ENCODE measurements at regions not wholly inside any gene's neighbourhood (a gene's known extent, or its start where the extent isn't known, plus 50 kb on each side); places are given as distances from the start of the nearest gene placed in this dataset.

GRCh38 chr16:50908468-50908867 lies 166.6 kb downstream of the CYLD start:
- 76 to 90% (median 83%) methylated on average over 7 of the region's 7 CpGs for WGBS, 3 donors
- FAIRE-seq = no peak
- Histone ChIP-seq H3K9me3 (ENCODE audit: control insufficient read depth in 2 of 2, insufficient read depth in 1 of 2, low read depth in 1 of 2, low read length in 1 of 2) (no peaks in the 10 kb centered on the region), H3K27me3 (ENCODE audit: control insufficient read depth in 3 of 3, insufficient read depth in 3 of 3, low read length in 3 of 3) (peaks cover 0 to 16% (median 0%) of the 10 kb centered on the region in 3 donors), H3K4me3 (ENCODE audit: low read depth in 1 of 3, low read length in 3 of 3) (no peak overlapping the region), H3K36me3 (ENCODE audit: control insufficient read depth in 3 of 3, insufficient read depth in 2 of 3, low read depth in 1 of 3, low read length in 3 of 3) (no peaks in the 10 kb centered on the region), H3K4me1 (ENCODE audit: control insufficient read depth in 3 of 3, insufficient read depth in 2 of 3, low read depth in 1 of 3, low read length in 2 of 3) (no peaks in the 10 kb centered on the region), H3K27ac (ENCODE audit: low read depth in 1 of 3, low read length in 2 of 3) (no peak overlapping the region)
- no peak for DNase-seq

- FAIRE-seq (no peak), DNase-seq (no peak)
- no peaks in the 10 kb centered on the region for H3K9me3 ChIP-seq (ENCODE audit: control insufficient read depth in 2 of 2, insufficient read depth in 1 of 2, low read depth in 1 of 2, low read length in 1 of 2)
- H3K36me3 ChIP-seq (ENCODE audit: control insufficient read depth in 3 of 3, insufficient read depth in 2 of 3, low read depth in 1 of 3, low read length in 3 of 3) = no peaks in the 10 kb centered on the region
- no peaks in the 10 kb centered on the region for H3K4me1 ChIP-seq (ENCODE audit: control insufficient read depth in 3 of 3, insufficient read depth in 2 of 3, low read depth in 1 of 3, low read length in 2 of 3)
- peaks cover 0 to 13% (median 0%) of the 10 kb centered on the region in 3 donors for H3K27me3 ChIP-seq (ENCODE audit: control insufficient read depth in 3 of 3, insufficient read depth in 3 of 3, low read length in 3 of 3)
- no peak overlapping the region for H3K27ac ChIP-seq (ENCODE audit: low read depth in 1 of 3, low read length in 2 of 3)
- H3K4me3 ChIP-seq (ENCODE audit: low read depth in 1 of 3, low read length in 3 of 3) = no peak overlapping the region
- WGBS, 3 donors = 58 to 67% (median 65%) methylated on average over 10 of the region's 10 CpGs
These were observed 164.6 kb downstream of the CYLD start for GRCh38 chr16:50906454-50906853.

GRCh38 chr16:50902457-50902856 lies 160.6 kb downstream of the CYLD start:
- FAIRE-seq (no peak), DNase-seq (no peak)
- H3K4me3 ChIP-seq (ENCODE audit: low read depth in 1 of 3, low read length in 3 of 3) = no peak overlapping the region
- no peaks in the 10 kb centered on the region for H3K4me1 ChIP-seq (ENCODE audit: control insufficient read depth in 3 of 3, insufficient read depth in 2 of 3, low read depth in 1 of 3, low read length in 2 of 3)
- H3K27me3 ChIP-seq (ENCODE audit: control insufficient read depth in 3 of 3, insufficient read depth in 3 of 3, low read length in 3 of 3) = no peaks in the 10 kb centered on the region
- WGBS, 3 donors = 25 to 46% (median 35%) methylated on average over 1 of the region's 1 CpG
- H3K9me3 ChIP-seq (ENCODE audit: control insufficient read depth in 2 of 2, insufficient read depth in 1 of 2, low read depth in 1 of 2, low read length in 1 of 2) = no peaks in the 10 kb centered on the region
- no peaks in the 10 kb centered on the region for H3K36me3 ChIP-seq (ENCODE audit: control insufficient read depth in 3 of 3, insufficient read depth in 2 of 3, low read depth in 1 of 3, low read length in 3 of 3)
- no peak overlapping the region for H3K27ac ChIP-seq (ENCODE audit: low read depth in 1 of 3, low read length in 2 of 3)

GRCh38 chr16:50901062-50901461 lies 159.2 kb downstream of the CYLD start:
- Histone ChIP-seq H3K9me3 (ENCODE audit: control insufficient read depth in 2 of 2, insufficient read depth in 1 of 2, low read depth in 1 of 2, low read length in 1 of 2) (no peaks in the 10 kb centered on the region), H3K36me3 (ENCODE audit: control insufficient read depth in 3 of 3, insufficient read depth in 2 of 3, low read depth in 1 of 3, low read length in 3 of 3) (no peaks in the 10 kb centered on the region), H3K27me3 (ENCODE audit: control insufficient read depth in 3 of 3, insufficient read depth in 3 of 3, low read length in 3 of 3) (no peaks in the 10 kb centered on the region), H3K4me1 (ENCODE audit: control insufficient read depth in 3 of 3, insufficient read depth in 2 of 3, low read depth in 1 of 3, low read length in 2 of 3) (no peaks in the 10 kb centered on the region), H3K4me3 (ENCODE audit: low read depth in 1 of 3, low read length in 3 of 3) (no peak overlapping the region), H3K27ac (ENCODE audit: low read depth in 1 of 3, low read length in 2 of 3) (no peak overlapping the region)
- 50 to 74% (median 54%) methylated on average over 2 of the region's 2 CpGs for WGBS, 3 donors
- FAIRE-seq (no peak), DNase-seq (no peak)

GRCh38 chr16:50900391-50900942 lies 158.6 kb downstream of the CYLD start:
- DNase-seq = no peak
- Histone ChIP-seq H3K27me3 (ENCODE audit: control insufficient read depth in 3 of 3, insufficient read depth in 3 of 3, low read length in 3 of 3) (no peaks in the 10 kb centered on the region), H3K4me3 (ENCODE audit: low read depth in 1 of 3, low read length in 3 of 3) (no peak overlapping the region), H3K27ac (ENCODE audit: low read depth in 1 of 3, low read length in 2 of 3) (no peak overlapping the region), H3K36me3 (ENCODE audit: control insufficient read depth in 3 of 3, insufficient read depth in 2 of 3, low read depth in 1 of 3, low read length in 3 of 3) (no peaks in the 10 kb centered on the region), H3K9me3 (ENCODE audit: control insufficient read depth in 2 of 2, insufficient read depth in 1 of 2, low read depth in 1 of 2, low read length in 1 of 2) (no peaks in the 10 kb centered on the region), H3K4me1 (ENCODE audit: control insufficient read depth in 3 of 3, insufficient read depth in 2 of 3, low read depth in 1 of 3, low read length in 2 of 3) (no peaks in the 10 kb centered on the region)
- 45 to 57% (median 55%) methylated on average over 5 of the region's 5 CpGs for WGBS, 3 donors
- no peak for FAIRE-seq

GRCh38 chr16:50899951-50900350 lies 158.1 kb downstream of the CYLD start:
- FAIRE-seq = no peak
- Histone ChIP-seq H3K36me3 (ENCODE audit: control insufficient read depth in 3 of 3, insufficient read depth in 2 of 3, low read depth in 1 of 3, low read length in 3 of 3) (no peaks in the 10 kb centered on the region), H3K27me3 (ENCODE audit: control insufficient read depth in 3 of 3, insufficient read depth in 3 of 3, low read length in 3 of 3) (no peaks in the 10 kb centered on the region), H3K4me3 (ENCODE audit: low read depth in 1 of 3, low read length in 3 of 3) (no peak overlapping the region), H3K27ac (ENCODE audit: low read depth in 1 of 3, low read length in 2 of 3) (no peak overlapping the region), H3K4me1 (ENCODE audit: control insufficient read depth in 3 of 3, insufficient read depth in 2 of 3, low read depth in 1 of 3, low read length in 2 of 3) (no peaks in the 10 kb centered on the region), H3K9me3 (ENCODE audit: control insufficient read depth in 2 of 2, insufficient read depth in 1 of 2, low read depth in 1 of 2, low read length in 1 of 2) (no peaks in the 10 kb centered on the region)
- WGBS, 3 donors = 75 to 83% (median 76%) methylated on average over 2 of the region's 2 CpGs
- DNase-seq = no peak

GRCh38 chr16:50889746-50890145 lies 147.9 kb downstream of the CYLD start:
- 72 to 77% (median 75%) methylated on average over 7 of the region's 7 CpGs for WGBS, 3 donors

GRCh38 chr16:50889276-50889675 lies 147.4 kb downstream of the CYLD start:
- FAIRE-seq = no peak
- Histone ChIP-seq H3K27ac (ENCODE audit: low read depth in 1 of 3, low read length in 2 of 3) (no peak overlapping the region), H3K4me1 (ENCODE audit: control insufficient read depth in 3 of 3, insufficient read depth in 2 of 3, low read depth in 1 of 3, low read length in 2 of 3) (no peaks in the 10 kb centered on the region), H3K4me3 (ENCODE audit: low read depth in 1 of 3, low read length in 3 of 3) (no peak overlapping the region), H3K36me3 (ENCODE audit: control insufficient read depth in 3 of 3, insufficient read depth in 2 of 3, low read depth in 1 of 3, low read length in 3 of 3) (no peaks in the 10 kb centered on the region), H3K27me3 (ENCODE audit: control insufficient read depth in 3 of 3, insufficient read depth in 3 of 3, low read length in 3 of 3) (no peaks in the 10 kb centered on the region), H3K9me3 (ENCODE audit: control insufficient read depth in 2 of 2, insufficient read depth in 1 of 2, low read depth in 1 of 2, low read length in 1 of 2) (no peaks in the 10 kb centered on the region)
- no peak for DNase-seq
- WGBS, 3 donors = 82 to 89% (median 83%) methylated on average over 6 of the region's 6 CpGs

More at GRCh38 chr16:50889746-50890145, 147.9 kb downstream of the CYLD start:
- Histone ChIP-seq H3K4me3 (ENCODE audit: low read depth in 1 of 3, low read length in 3 of 3) (no peak overlapping the region), H3K9me3 (ENCODE audit: control insufficient read depth in 2 of 2, insufficient read depth in 1 of 2, low read depth in 1 of 2, low read length in 1 of 2) (no peaks in the 10 kb centered on the region), H3K36me3 (ENCODE audit: control insufficient read depth in 3 of 3, insufficient read depth in 2 of 3, low read depth in 1 of 3, low read length in 3 of 3) (no peaks in the 10 kb centered on the region), H3K27ac (ENCODE audit: low read depth in 1 of 3, low read length in 2 of 3) (no peak overlapping the region), H3K27me3 (ENCODE audit: control insufficient read depth in 3 of 3, insufficient read depth in 3 of 3, low read length in 3 of 3) (no peaks in the 10 kb centered on the region), H3K4me1 (ENCODE audit: control insufficient read depth in 3 of 3, insufficient read depth in 2 of 3, low read depth in 1 of 3, low read length in 2 of 3) (no peaks in the 10 kb centered on the region)
- no peak for DNase-seq
- FAIRE-seq = no peak

Measured in small intestine (tissue), 7 donors.